ENCODE measurements at regions not wholly inside any gene's neighbourhood (a gene's known extent, or its start where the extent isn't known, plus 50 kb on each side); places are given as distances from the start of the nearest gene placed in this dataset.

GRCh38 chrX:13387666-13388494, 68.0 kb upstream of the ATXN3L start:
- Histone ChIP-seq H3K4me1 (no peaks in the 10 kb centered on the region), H3K4me3 (no peak overlapping the region), H3K27me3 (no peaks in the 10 kb centered on the region), H3K9me3 (no peaks in the 10 kb centered on the region), H3K36me3 (no peaks in the 10 kb centered on the region), H3K27ac (peak overlapping the region; percentile 29)
- no peak for DNase-seq (ENCODE audit: low spot score in 2 of 2)
- 69% methylated on average over 2 of the region's 2 CpGs for WGBS
- TF ChIP-seq POLR2A (IDR thresholded peaks at IDR 0.05) = no peak
- TF ChIP-seq POLR2AphosphoS5 (IDR thresholded peaks at IDR 0.05) = no peak
- TF ChIP-seq CTCF (IDR thresholded peaks at IDR 0.05) = no peak
- TF ChIP-seq EP300 (IDR thresholded peaks at IDR 0.05) = no peak

GRCh38 chrX:13386636-13387035, 66.8 kb upstream of the ATXN3L start:
- H3K27me3 ChIP-seq = no peaks in the 10 kb centered on the region
- DNase-seq (ENCODE audit: low spot score in 2 of 2) = no peak
- H3K4me1 ChIP-seq = no peaks in the 10 kb centered on the region
- H3K4me3 ChIP-seq = no peak overlapping the region
- no peak overlapping the region for H3K27ac ChIP-seq
- H3K9me3 ChIP-seq = no peaks in the 10 kb centered on the region
- no peak for TF ChIP-seq CTCF (IDR thresholded peaks at IDR 0.05)
- no peaks in the 10 kb centered on the region for H3K36me3 ChIP-seq

GRCh38 chrX:13386092-13386491, 66.2 kb upstream of the ATXN3L start:
- no peak for DNase-seq (ENCODE audit: low spot score in 2 of 2)
- H3K36me3 ChIP-seq = no peaks in the 10 kb centered on the region
- no peaks in the 10 kb centered on the region for H3K4me1 ChIP-seq
- H3K9me3 ChIP-seq = no peaks in the 10 kb centered on the region
- 87% methylated on average over 3 of the region's 3 CpGs for WGBS
- H3K27me3 ChIP-seq = no peaks in the 10 kb centered on the region
- H3K4me3 ChIP-seq = no peak overlapping the region
- TF ChIP-seq POLR2A (IDR thresholded peaks at IDR 0.05) (no peak), CTCF (IDR thresholded peaks at IDR 0.05) (no peak), EP300 (IDR thresholded peaks at IDR 0.05) (no peak)
- no peak overlapping the region for H3K27ac ChIP-seq

- WGBS = 80% methylated on average over 5 of the region's 5 CpGs
- no peak for DNase-seq (ENCODE audit: low spot score in 2 of 2)
- H3K9me3 ChIP-seq = no peaks in the 10 kb centered on the region
- no peak overlapping the region for H3K27ac ChIP-seq
- no peak overlapping the region for H3K4me3 ChIP-seq
- no peaks in the 10 kb centered on the region for H3K27me3 ChIP-seq
- H3K36me3 ChIP-seq = no peaks in the 10 kb centered on the region
- no peak for TF ChIP-seq POLR2A (IDR thresholded peaks at IDR 0.05)
- no peak for TF ChIP-seq EP300 (IDR thresholded peaks at IDR 0.05)
- no peak for TF ChIP-seq POLR2AphosphoS5 (IDR thresholded peaks at IDR 0.05)
- TF ChIP-seq CTCF (IDR thresholded peaks at IDR 0.05) = no peak
- no peaks in the 10 kb centered on the region for H3K4me1 ChIP-seq
Measured at GRCh38 chrX:13383907-13384306, 64.1 kb upstream of the ATXN3L start.

GRCh38 chrX:13381514-13381913, 61.7 kb upstream of the ATXN3L start:
- Histone ChIP-seq H3K27me3 (no peaks in the 10 kb centered on the region), H3K9me3 (no peaks in the 10 kb centered on the region), H3K36me3 (no peaks in the 10 kb centered on the region), H3K4me1 (peaks cover 8% of the 10 kb centered on the region), H3K27ac (no peak overlapping the region), H3K4me3 (no peak overlapping the region)
- 87% methylated on average over 2 of the region's 2 CpGs for WGBS
- no peak for TF ChIP-seq POLR2A (IDR thresholded peaks at IDR 0.05)
- no peak for TF ChIP-seq EP300 (IDR thresholded peaks at IDR 0.05)
- no peak for TF ChIP-seq CTCF (IDR thresholded peaks at IDR 0.05)
- TF ChIP-seq POLR2AphosphoS5 (IDR thresholded peaks at IDR 0.05) = no peak
- DNase-seq (ENCODE audit: low spot score in 2 of 2) = no peak
